ENCODE measurements at regions not wholly inside any gene's neighbourhood (a gene's known extent, or its start where the extent isn't known, plus 50 kb on each side); places are given as distances from the start of the nearest gene placed in this dataset.
A peak's percentile ranks its signal among the peaks of the same experiment; 100 is the strongest.

GRCh38 chr14:101234999-101235334, 326.3 kb upstream of the DIO3 start:
- H3K27me3 Mint-ChIP-seq, result peaks cover 2 to 32% (median 6%) of the 10 kb centered on the region in 5 donors
- ATAC-seq (no peak), DNase-seq (no peak)
- H3K4me3 Mint-ChIP-seq, result no peak overlapping the region
- no peaks in the 10 kb centered on the region for H3K4me1 Mint-ChIP-seq
- POLR2A ChIA-PET, result no interaction called here
- H3K27ac Mint-ChIP-seq, result no peak overlapping the region
- no peaks in the 10 kb centered on the region for H3K9me3 Mint-ChIP-seq
- H3K36me3 Mint-ChIP-seq, result no peaks in the 10 kb centered on the region

DNA sequence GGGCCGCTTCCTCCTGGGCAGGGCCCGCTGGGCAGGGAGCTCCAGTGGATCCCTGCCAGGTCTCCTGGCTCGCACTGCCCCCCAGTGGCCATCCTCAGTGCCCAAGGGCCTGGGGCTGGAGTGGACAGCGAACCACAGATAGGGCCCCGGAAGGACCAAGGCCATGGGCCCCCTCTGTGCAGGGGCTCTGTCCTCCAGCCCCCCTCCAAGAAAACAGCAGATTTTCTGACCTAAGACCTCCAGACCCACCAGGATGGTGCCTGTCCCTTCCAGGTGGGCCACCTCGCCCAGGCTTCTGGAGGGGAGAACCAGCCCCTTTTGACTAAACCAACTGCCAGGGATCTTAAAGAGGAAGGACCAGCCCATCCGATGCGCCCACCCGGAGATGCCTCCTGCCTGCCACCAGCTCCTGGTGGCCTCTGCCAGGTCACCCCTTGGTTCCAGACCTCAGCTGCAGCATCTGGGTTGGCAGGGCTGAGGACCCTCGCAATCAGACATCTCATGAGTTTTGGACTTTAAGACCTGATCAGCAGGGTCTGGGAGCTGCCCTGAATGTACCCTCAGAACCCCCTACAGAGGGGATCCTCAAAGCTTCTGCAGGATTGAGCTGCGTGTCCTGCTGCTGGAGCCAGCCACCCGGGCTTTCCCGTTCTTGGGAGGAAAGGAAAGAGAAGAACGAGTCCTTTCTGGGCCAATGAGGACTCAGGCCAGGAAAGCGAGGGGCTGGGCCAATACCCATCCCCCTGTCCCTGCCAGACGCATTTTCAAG, 325.8 kb upstream of the DIO3 start:
- no peaks in the 10 kb centered on the region for H3K4me1 Mint-ChIP-seq
- no peaks in the 10 kb centered on the region for H3K36me3 Mint-ChIP-seq
- POLR2A ChIA-PET, result no interaction called here
- H3K27me3 Mint-ChIP-seq, result peaks cover 2 to 37% (median 10%) of the 10 kb centered on the region in 5 donors
- no peak overlapping the region for H3K4me3 Mint-ChIP-seq
- no peak for ATAC-seq
- no peaks in the 10 kb centered on the region for H3K9me3 Mint-ChIP-seq
- peak in 1 of 10 donors; percentile 13 for DNase-seq
- no peak overlapping the region for H3K27ac Mint-ChIP-seq

GRCh38 chr14:101236496-101237251, 324.6 kb upstream of the DIO3 start:
- no peak for ATAC-seq

GRCh38 chr14:101237252-101237616, 324.1 kb upstream of the DIO3 start:
- POLR2A ChIA-PET, result no interaction called here
- peaks cover 0 to 1% (median 0%) of the 10 kb centered on the region in 4 donors for H3K4me1 Mint-ChIP-seq
- no peak overlapping the region for H3K4me3 Mint-ChIP-seq
- H3K27me3 Mint-ChIP-seq, result peaks cover 6 to 51% (median 19%) of the 10 kb centered on the region in 5 donors
- no peak overlapping the region for H3K27ac Mint-ChIP-seq
- peak in 1 of 10 donors; percentile 10 for DNase-seq
- peaks cover 0 to 5% (median 0%) of the 10 kb centered on the region in 3 donors for H3K36me3 Mint-ChIP-seq
- peaks cover 0 to 3% (median 0%) of the 10 kb centered on the region in 9 donors for H3K9me3 Mint-ChIP-seq
- no peak for ATAC-seq

More at GRCh38 chr14:101236496-101237251, 324.6 kb upstream of the DIO3 start:
- POLR2A ChIA-PET, result no interaction called here
- H3K36me3 Mint-ChIP-seq, result peaks cover 0 to 5% (median 0%) of the 10 kb centered on the region in 3 donors
- H3K27me3 Mint-ChIP-seq, result peaks cover 6 to 49% (median 16%) of the 10 kb centered on the region in 5 donors
- no peak overlapping the region for H3K27ac Mint-ChIP-seq
- H3K4me3 Mint-ChIP-seq, result no peak overlapping the region
- H3K9me3 Mint-ChIP-seq, result peaks cover 0 to 3% (median 0%) of the 10 kb centered on the region in 9 donors
- DNase-seq, result no peak
- H3K4me1 Mint-ChIP-seq, result peaks cover 0 to 1% (median 0%) of the 10 kb centered on the region in 4 donors

GRCh38 chr14:101239065-101239464, 322.2 kb upstream of the DIO3 start:
- Mint-ChIP-seq H3K27me3 (peaks cover 8 to 69% (median 27%) of the 10 kb centered on the region in 5 donors), H3K36me3 (peaks cover 0 to 5% (median 0%) of the 10 kb centered on the region in 3 donors), H3K4me1 (peaks cover 0 to 3% (median 0%) of the 10 kb centered on the region in 4 donors), H3K9me3 (peaks cover 0 to 3% (median 0%) of the 10 kb centered on the region in 9 donors), H3K4me3 (no peak overlapping the region), H3K27ac (no peak overlapping the region)
- POLR2A ChIA-PET, result no interaction called here
- no peak for ATAC-seq
- DNase-seq, result peak in 2 of 10 donors; percentile 6 to 40

- Mint-ChIP-seq H3K4me3 (no peak overlapping the region), H3K27me3 (peaks cover 6 to 59% (median 24%) of the 10 kb centered on the region in 5 donors), H3K36me3 (peaks cover 0 to 5% (median 0%) of the 10 kb centered on the region in 3 donors), H3K27ac (no peak overlapping the region), H3K9me3 (peaks cover 0 to 3% (median 0%) of the 10 kb centered on the region in 9 donors), H3K4me1 (peaks cover 0 to 3% (median 0%) of the 10 kb centered on the region in 4 donors)
- DNase-seq (peak in 1 of 10 donors; percentile 21), ATAC-seq (no peak)
- POLR2A ChIA-PET, result no interaction called here
These were observed 320.1 kb upstream of the DIO3 start for GRCh38 chr14:101241147-101241546.

GRCh38 chr14:101241807-101242278, 319.5 kb upstream of the DIO3 start:
- peak in 1 of 10 donors; percentile 5 for DNase-seq
- H3K4me3 Mint-ChIP-seq, result no peak overlapping the region
- H3K9me3 Mint-ChIP-seq, result peaks cover 0 to 3% (median 0%) of the 10 kb centered on the region in 9 donors
- peaks cover 0 to 5% (median 0%) of the 10 kb centered on the region in 3 donors for H3K36me3 Mint-ChIP-seq
- peaks cover 0 to 3% (median 0%) of the 10 kb centered on the region in 4 donors for H3K4me1 Mint-ChIP-seq
- H3K27ac Mint-ChIP-seq, result no peak overlapping the region
- no peak for ATAC-seq
- peaks cover 6 to 59% (median 24%) of the 10 kb centered on the region in 5 donors for H3K27me3 Mint-ChIP-seq
- POLR2A ChIA-PET, result no interaction called here

DNA sequence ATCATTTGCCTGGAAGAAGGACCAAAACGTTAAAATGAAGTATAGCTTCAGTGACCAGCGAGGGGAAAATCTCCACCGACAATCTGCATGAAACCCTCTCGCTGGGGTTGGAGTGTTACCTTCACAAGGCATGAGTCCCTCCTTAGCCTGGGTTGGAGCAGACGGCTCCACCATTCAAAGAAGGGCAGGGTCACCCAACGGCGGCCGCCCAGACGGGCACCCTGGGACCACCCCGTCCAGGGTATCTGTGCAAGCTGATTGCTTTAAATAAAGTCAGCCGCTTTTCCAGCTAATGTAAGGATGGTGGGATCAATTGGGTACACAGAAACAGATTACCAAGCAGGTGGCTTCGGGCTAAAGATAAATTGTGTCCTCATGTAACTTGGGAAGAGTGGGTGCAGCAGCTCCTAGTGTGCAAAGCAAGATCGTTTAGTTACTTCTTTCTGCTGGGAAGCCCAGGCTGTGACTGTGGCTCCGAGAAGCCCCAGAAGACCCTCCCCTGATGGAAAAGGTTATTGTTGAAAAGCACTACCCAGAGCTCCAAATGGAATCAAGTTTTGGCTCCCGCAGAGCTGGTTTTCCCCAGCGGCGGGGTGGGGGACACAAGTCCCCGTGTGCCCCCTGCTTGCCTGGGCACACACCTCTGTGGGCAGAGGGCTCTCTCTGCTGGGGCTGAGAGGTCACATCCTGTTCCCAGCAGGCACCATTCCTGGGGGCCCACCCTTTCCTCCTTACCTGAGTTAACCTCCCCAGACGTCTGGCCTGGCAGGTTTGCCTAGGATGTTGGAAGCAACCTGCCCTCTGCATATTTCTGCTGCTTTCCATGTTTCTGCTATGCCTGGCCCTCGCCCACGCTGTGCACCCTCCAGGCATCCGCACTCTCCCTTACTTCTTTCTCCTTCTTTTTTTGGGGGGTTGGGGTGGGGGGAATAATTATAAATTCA, 318.6 kb upstream of the DIO3 start:
- Mint-ChIP-seq H3K36me3 (peaks cover 0 to 5% (median 0%) of the 10 kb centered on the region in 3 donors), H3K4me1 (peaks cover 0 to 3% (median 0%) of the 10 kb centered on the region in 4 donors), H3K4me3 (no peak overlapping the region), H3K27me3 (peaks cover 7 to 51% (median 20%) of the 10 kb centered on the region in 5 donors), H3K9me3 (peaks cover 0 to 3% (median 0%) of the 10 kb centered on the region in 9 donors), H3K27ac (peak overlapping the region in 1 of 10 donors; percentile 60)
- DNase-seq, result peak in 2 of 10 donors; percentile 4 to 7
- no peak for ATAC-seq
- POLR2A ChIA-PET, result no interaction called here

GRCh38 chr14:101243587-101244338, 317.5 kb upstream of the DIO3 start:
- Mint-ChIP-seq H3K4me3 (no peak overlapping the region), H3K27ac (peak overlapping the region in 1 of 10 donors; percentile 26), H3K27me3 (peaks cover 8 to 50% (median 23%) of the 10 kb centered on the region in 5 donors), H3K9me3 (peaks cover 0 to 3% (median 0%) of the 10 kb centered on the region in 9 donors), H3K4me1 (peaks cover 0 to 3% (median 0%) of the 10 kb centered on the region in 4 donors), H3K36me3 (peaks cover 0 to 5% (median 0%) of the 10 kb centered on the region in 3 donors)
- ATAC-seq, result no peak
- DNase-seq, result peak in 2 of 10 donors; percentile 14 to 38
- POLR2A ChIA-PET, result no interaction called here

DNA sequence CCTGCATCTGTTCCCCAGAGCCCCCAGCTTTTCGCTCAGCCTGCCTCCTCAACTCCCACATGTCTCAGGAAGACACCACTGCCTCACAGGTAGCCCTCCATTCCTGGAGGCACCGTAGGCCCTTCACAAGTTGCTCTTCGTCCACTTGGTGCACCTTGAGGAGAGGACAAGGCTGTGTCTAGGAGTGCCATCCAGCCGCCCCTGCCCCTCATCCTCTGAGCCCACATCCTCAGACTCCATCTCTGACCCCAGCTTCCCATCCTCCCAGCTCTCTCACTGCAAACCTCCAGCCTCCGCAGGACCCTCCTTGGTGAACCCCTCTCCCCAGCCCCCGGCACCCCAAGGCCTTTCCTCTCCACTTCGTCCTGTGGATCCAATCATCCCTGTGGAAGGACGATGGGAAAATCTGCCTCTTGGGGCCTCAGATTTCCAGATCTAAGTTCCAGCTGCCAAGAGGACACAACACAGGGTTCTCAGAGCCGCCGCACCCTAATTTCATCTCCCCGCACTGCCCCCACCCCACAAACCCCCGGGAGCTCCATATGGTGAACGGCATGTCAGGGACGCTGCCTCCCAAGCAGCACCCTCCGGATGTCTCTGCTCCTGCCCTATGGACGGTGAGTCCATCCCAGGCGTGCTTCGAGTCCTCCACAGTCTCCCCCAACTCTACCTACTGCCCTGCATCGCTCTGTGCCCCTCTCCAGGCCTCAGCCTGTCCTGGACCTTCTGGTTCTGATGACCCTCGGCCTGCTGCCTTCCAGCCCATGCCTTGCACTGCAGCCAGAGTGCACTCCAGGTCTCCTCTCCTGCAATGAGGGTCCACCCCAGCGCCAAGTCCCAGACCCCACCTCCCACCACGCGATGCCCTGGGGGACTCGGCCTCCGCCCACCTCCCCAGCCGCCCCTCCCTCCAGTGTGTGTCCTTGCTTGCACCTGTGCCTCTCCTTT, 314.1 kb upstream of the DIO3 start:
- DNase-seq (peak in 2 of 10 donors; percentile 14 to 37), ATAC-seq (no peak)
- Mint-ChIP-seq H3K36me3 (no peaks in the 10 kb centered on the region), H3K4me3 (no peak overlapping the region), H3K27ac (no peak overlapping the region), H3K9me3 (peaks cover 0 to 2% (median 0%) of the 10 kb centered on the region in 9 donors), H3K27me3 (peaks cover 9 to 57% (median 33%) of the 10 kb centered on the region in 5 donors), H3K4me1 (peaks cover 0 to 4% (median 2%) of the 10 kb centered on the region in 4 donors)
- POLR2A ChIA-PET, result no interaction called here

Data from naive thymus-derived CD8-positive, alpha-beta T cell (primary cell).